GM12892 (cell line): ENCODE measurements at regions not wholly inside any gene's neighbourhood (a gene's known extent, or its start where the extent isn't known, plus 50 kb on each side); places are given as distances from the start of the nearest gene placed in this dataset.

Source experiments
- POLR2A ChIP-seq: IDR thresholded peaks from 2 replicates; pipeline ENCODE4 v1.6.1; 2011; ENCODE audit warnings: low read depth, low read length, control low read depth
- POLR2AphosphoS5 ChIP-seq: IDR thresholded peaks from 2 replicates; pipeline ENCODE4 v1.6.1; 2011; ENCODE audit warnings: low read depth, low read length, control low read depth
- TAF1 ChIP-seq: IDR thresholded peaks from 2 replicates; pipeline ENCODE4 v1.6.1; 2011; ENCODE audit warnings: low read depth, mild to moderate bottlenecking, control low read depth, low read length, borderline replicate concordance

DNA sequence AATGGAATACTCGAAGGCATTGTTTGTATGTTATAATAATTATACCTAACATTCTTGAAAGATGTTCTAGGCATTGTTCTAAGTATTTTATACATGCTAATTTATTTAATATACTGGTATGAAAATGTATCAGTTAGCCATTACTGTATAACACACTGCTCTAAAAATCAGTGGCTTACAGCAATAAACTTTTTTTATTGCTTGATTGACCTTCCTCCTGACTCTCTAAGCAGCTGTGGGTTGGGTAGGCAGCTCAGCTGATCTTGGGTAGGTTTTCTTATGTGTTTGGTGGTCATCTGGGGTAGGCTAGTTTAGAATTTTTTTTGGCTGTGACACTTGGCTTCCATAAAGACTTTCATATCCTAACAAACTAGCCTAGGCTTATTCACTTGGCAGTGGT, 100.2 kb upstream of the SYT6 start:
- TF ChIP-seq POLR2AphosphoS5 (no peak), TAF1 (no peak), POLR2A (no peak)
